ENCODE measurements at regions not wholly inside any gene's neighbourhood (a gene's known extent, or its start where the extent isn't known, plus 50 kb on each side); places are given as distances from the start of the nearest gene placed in this dataset.
A peak's percentile ranks its signal among the peaks of the same experiment; 100 is the strongest.

DNA sequence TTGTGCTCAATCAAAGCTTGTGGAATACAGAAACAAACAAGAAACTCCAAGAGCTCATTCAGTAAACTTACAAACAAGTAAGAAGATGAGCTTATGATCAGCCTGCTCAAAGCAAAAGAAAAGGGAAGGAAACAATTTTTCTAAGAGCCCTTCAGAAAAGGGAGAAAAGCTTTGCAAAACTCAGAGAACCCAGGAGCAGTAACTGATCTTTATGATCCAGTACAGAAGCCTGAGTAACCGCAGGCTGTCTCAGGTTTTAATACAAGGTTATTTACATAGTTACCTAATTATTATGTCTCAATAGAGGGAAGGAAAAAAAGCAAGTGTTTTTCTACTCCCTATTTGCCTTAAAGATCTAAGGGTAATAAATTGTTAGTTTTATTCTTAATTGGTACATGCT, 226.5 kb downstream of the MAFB start:
- Histone ChIP-seq H3K27ac (replicated peaks) (peak overlapping the region; percentile 22; the same call in 1 of the 2 replicates), H3K4me3 (replicated peaks; ENCODE audit: insufficient read depth, low read length) (no peak overlapping the region), H3K27me3 (ENCODE audit: insufficient read depth, poor library complexity, severe bottlenecking) (no peaks in the 10 kb centered on the region)
- DNase-seq (ENCODE audit: low read depth in 1 of 2, low spot score in 1 of 2): peak; percentile 15 to 28
- no peak for TF ChIP-seq POLR2AphosphoS5 (IDR thresholded peaks at IDR 0.05; ENCODE audit: low read depth)
- TF ChIP-seq, protein P1, sequence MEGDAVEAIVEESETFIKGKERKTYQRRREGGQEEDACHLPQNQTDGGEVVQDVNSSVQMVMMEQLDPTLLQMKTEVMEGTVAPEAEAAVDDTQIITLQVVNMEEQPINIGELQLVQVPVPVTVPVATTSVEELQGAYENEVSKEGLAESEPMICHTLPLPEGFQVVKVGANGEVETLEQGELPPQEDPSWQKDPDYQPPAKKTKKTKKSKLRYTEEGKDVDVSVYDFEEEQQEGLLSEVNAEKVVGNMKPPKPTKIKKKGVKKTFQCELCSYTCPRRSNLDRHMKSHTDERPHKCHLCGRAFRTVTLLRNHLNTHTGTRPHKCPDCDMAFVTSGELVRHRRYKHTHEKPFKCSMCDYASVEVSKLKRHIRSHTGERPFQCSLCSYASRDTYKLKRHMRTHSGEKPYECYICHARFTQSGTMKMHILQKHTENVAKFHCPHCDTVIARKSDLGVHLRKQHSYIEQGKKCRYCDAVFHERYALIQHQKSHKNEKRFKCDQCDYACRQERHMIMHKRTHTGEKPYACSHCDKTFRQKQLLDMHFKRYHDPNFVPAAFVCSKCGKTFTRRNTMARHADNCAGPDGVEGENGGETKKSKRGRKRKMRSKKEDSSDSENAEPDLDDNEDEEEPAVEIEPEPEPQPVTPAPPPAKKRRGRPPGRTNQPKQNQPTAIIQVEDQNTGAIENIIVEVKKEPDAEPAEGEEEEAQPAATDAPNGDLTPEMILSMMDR (IDR thresholded peaks at IDR 0.05; ENCODE audit: insufficient read depth, low read length): no peak
- TF ChIP-seq GABPA (IDR thresholded peaks at IDR 0.05; ENCODE audit: low read depth): no peak
- TF ChIP-seq, protein P2, sequence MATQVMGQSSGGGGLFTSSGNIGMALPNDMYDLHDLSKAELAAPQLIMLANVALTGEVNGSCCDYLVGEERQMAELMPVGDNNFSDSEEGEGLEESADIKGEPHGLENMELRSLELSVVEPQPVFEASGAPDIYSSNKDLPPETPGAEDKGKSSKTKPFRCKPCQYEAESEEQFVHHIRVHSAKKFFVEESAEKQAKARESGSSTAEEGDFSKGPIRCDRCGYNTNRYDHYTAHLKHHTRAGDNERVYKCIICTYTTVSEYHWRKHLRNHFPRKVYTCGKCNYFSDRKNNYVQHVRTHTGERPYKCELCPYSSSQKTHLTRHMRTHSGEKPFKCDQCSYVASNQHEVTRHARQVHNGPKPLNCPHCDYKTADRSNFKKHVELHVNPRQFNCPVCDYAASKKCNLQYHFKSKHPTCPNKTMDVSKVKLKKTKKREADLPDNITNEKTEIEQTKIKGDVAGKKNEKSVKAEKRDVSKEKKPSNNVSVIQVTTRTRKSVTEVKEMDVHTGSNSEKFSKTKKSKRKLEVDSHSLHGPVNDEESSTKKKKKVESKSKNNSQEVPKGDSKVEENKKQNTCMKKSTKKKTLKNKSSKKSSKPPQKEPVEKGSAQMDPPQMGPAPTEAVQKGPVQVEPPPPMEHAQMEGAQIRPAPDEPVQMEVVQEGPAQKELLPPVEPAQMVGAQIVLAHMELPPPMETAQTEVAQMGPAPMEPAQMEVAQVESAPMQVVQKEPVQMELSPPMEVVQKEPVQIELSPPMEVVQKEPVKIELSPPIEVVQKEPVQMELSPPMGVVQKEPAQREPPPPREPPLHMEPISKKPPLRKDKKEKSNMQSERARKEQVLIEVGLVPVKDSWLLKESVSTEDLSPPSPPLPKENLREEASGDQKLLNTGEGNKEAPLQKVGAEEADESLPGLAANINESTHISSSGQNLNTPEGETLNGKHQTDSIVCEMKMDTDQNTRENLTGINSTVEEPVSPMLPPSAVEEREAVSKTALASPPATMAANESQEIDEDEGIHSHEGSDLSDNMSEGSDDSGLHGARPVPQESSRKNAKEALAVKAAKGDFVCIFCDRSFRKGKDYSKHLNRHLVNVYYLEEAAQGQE (IDR thresholded peaks at IDR 0.05; ENCODE audit: insufficient replicate concordance, low read depth): no peak
- no peak for TF ChIP-seq SPI1 (IDR thresholded peaks at IDR 0.05; ENCODE audit: borderline replicate concordance, low read depth)

DNA sequence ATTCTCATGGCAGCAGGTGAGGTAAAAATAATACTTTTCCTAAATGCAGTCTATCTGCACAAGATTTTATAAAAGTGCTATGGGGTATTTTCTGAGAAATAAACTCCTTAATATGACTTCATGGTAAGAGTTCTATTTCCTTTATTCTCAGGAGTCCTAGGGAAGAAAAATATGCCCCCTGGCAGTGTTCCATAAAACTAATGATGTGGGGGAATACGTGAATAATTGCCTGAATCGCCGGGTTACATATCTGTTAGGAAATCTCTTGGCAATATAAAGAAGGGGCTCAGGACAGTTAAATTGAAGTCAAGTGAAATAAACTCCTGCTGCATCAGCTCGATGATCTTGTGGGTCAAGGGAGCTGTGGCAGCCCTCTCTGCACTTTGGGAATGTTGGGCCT, 229.7 kb downstream of the MAFB start:
- no peak overlapping the region for H3K27ac ChIP-seq (replicated peaks)
- DNase-seq (ENCODE audit: low read depth in 1 of 2, low spot score in 1 of 2): no peak
- TF ChIP-seq GABPA (IDR thresholded peaks at IDR 0.05; ENCODE audit: low read depth) (no peak), SPI1 (IDR thresholded peaks at IDR 0.05; ENCODE audit: borderline replicate concordance, low read depth) (no peak), POLR2AphosphoS5 (IDR thresholded peaks at IDR 0.05; ENCODE audit: low read depth) (no peak)
- TF ChIP-seq, protein P2 (IDR thresholded peaks at IDR 0.05; ENCODE audit: insufficient replicate concordance, low read depth): no peak
- TF ChIP-seq, protein P1 (IDR thresholded peaks at IDR 0.05; ENCODE audit: insufficient read depth, low read length): no peak
- no peaks in the 10 kb centered on the region for H3K27me3 ChIP-seq (ENCODE audit: insufficient read depth, poor library complexity, severe bottlenecking)
- no peak overlapping the region for H3K4me3 ChIP-seq (replicated peaks; ENCODE audit: insufficient read depth, low read length)

DNA sequence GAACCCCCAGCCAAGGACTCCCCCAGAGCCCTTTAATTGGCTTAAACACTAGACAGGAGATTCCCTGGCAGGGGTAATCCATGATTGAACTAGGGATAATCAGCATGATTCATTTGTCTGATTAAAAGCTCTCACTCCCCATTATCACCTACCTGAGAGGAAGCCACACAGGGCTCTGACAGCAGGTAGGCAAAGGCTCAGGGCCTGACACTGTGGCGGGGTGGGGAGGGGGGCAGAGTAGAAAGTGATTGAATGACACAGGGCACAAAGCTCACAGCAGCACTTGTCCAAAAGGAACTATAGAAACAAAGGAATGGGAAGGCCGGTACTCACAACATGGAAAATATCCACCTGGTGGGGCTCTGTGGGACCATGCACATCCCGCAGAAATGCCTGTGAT, 231.6 kb downstream of the MAFB start:
- Histone ChIP-seq H3K27ac (replicated peaks) (no peak overlapping the region), H3K27me3 (ENCODE audit: insufficient read depth, poor library complexity, severe bottlenecking) (no peaks in the 10 kb centered on the region), H3K4me3 (replicated peaks; ENCODE audit: insufficient read depth, low read length) (no peak overlapping the region)
- TF ChIP-seq, protein P2 (IDR thresholded peaks at IDR 0.05; ENCODE audit: insufficient replicate concordance, low read depth): no peak
- TF ChIP-seq GABPA (IDR thresholded peaks at IDR 0.05; ENCODE audit: low read depth) (no peak), SPI1 (IDR thresholded peaks at IDR 0.05; ENCODE audit: borderline replicate concordance, low read depth) (no peak), POLR2AphosphoS5 (IDR thresholded peaks at IDR 0.05; ENCODE audit: low read depth) (no peak)
- TF ChIP-seq, protein P1 (IDR thresholded peaks at IDR 0.05; ENCODE audit: insufficient read depth, low read length): no peak
- no peak for DNase-seq (ENCODE audit: low read depth in 1 of 2, low spot score in 1 of 2)
